Heart right ventricle (tissue), 16 donors: ENCODE measurements at regions not wholly inside any gene's neighbourhood (a gene's known extent, or its start where the extent isn't known, plus 50 kb on each side); places are given as distances from the start of the nearest gene placed in this dataset.
"Not testable (repeated sequence)": the region's sequence is repeated elsewhere in the genome, so short reads cannot be mapped to it uniquely, and the experiment has no call there.

ENCODE experiments used
- ATAC-seq, 8 donors: fragments of 200-7000 bp; cut with Tn5 transposase; one replicate each; pipeline ENCODE4 v1.9.1; 2020; ENCODE audit warnings: mild to moderate bottlenecking in 8 of 8, moderate library complexity in 8 of 8, moderate number of reproducible peaks in 1 of 8
- DNase-seq, 2 donors: peaks; one replicate each; pipeline ENCODE4 v3.0.0-alpha.2; 2020
- H3K27ac ChIP-seq, 10 donors: fragments of 200-600 bp; sonication (generic) in 2 of 10; one replicate each; pipeline versions ENCODE4 v1.5.0 to v1.8.0; 2020 to 2022; ENCODE audit warnings: mild to moderate bottlenecking in 3 of 10
- H3K27me3 ChIP-seq, 7 donors: fragments of 200-600 bp; one replicate each; pipeline ENCODE4 v1.8.0; 2021 to 2022; ENCODE audit warnings: mild to moderate bottlenecking in 2 of 7
- H3K36me3 ChIP-seq, 9 donors: fragments of 200-600 bp; sonication (generic) in 1 of 9; one replicate each; pipeline versions ENCODE4 v1.5.0 to v1.8.0; 2020 to 2022; ENCODE audit warnings: mild to moderate bottlenecking in 2 of 9
- H3K4me1 ChIP-seq, 9 donors: fragments of 200-600 bp; sonication (generic) in 1 of 9; one replicate each; pipeline versions ENCODE4 v1.5.0 to v1.8.0; 2020 to 2022; ENCODE audit warnings: mild to moderate bottlenecking in 4 of 9
- H3K4me3 ChIP-seq, 10 donors: fragments of 200-600 bp; sonication (generic) in 2 of 10; one replicate each; pipeline versions ENCODE4 v1.5.0 to v1.8.0; 2020 to 2022; ENCODE audit warnings: mild to moderate bottlenecking in 7 of 10, moderate library complexity in 2 of 10
- H3K9me3 ChIP-seq, 11 donors: fragments of 200-600 bp in 10 of 11; sonication (generic) in 2 of 11; one replicate each; pipeline versions ENCODE4 v1.5.0 to v1.8.0; 2013 to 2022; ENCODE audit warnings: mild to moderate bottlenecking in 2 of 11, control low read depth in 1 of 11, moderate library complexity in 1 of 11
- CTCF ChIP-seq, 9 donors: fragments of 200-600 bp; sonication (generic) in 2 of 9; IDR thresholded peaks; one replicate each; pipeline versions ENCODE4 v1.5.0 to v1.8.0; 2021 to 2022; ENCODE audit warnings: antibody characterized with exemption in 9 of 9, mild to moderate bottlenecking in 5 of 9, moderate library complexity in 1 of 9
- WGBS, 2 donors: extraction: QIAGEN DNeasy Blood & Tissue Kit; methylation state at CpG; one replicate each; pipeline ENCODE4 v1.1.7; 2013; ENCODE audit warnings: inconsistent platforms in 1 of 2; 5-methylcytosine and 5-hydroxymethylcytosine counted together
- intact Hi-C, 10 donors: fragments of 100-400 bp; cut with DNase I; formaldehyde crosslinking; loops; one replicate each; pipeline versions ENCODE4 v1.11.1 to v1.14.2; 2022
- donor health status: Arrhythmogenic right ventricular cardiomyopathy.
- donor health status: ischemic (EF 13 %, LVEDD 7.1; RV severe dilation, severe dysfunction).
- donor health status: healthy with polysubstance abuse.
- donor health status: DM: no; HTN: yes; CAD: no.
- donor health status: DM: no; HTN: no; CAD: no.
- donor health status: ischemic (EF 25% LVEDD 6.9; RV normal size, moderate dysfunction).
- donor health status: ischemic (EF 25% LVEDD 5.7; RV mildly dilated, moderate dysfunction).
- donor health status: healthy.
- donor health status: DM: yes; HTN: yes; CAD: no.
- donor health status: Ischemic cardiomyopathy.
- donor health status: ischemic (EF 35%, LVEDD 5.7; RV mildly dilated, moderate dysfunction).
- donor health status: nonischemic (EF 11% LVEDD 7.7; RV severe dilation, severe dysfunction).
- donor health status: DM: yes; HTN: yes; CAD: no.
- donor health status: PGD.
- donor health status: ischemic (EF 29% LVEDD 5.4; RV normal size, mild dysfunction).
- donor health status: nonischemic (EF 23%, LVEDD 6.1; RV moderate dilation, normal function).

GRCh38 chr2:7868836-7869235 lies 813.0 kb upstream of the ID2 start:
- Histone ChIP-seq H3K9me3 (peaks cover 0 to 3% (median 0%) of the 10 kb centered on the region in 11 donors), H3K36me3 (no peaks in the 10 kb centered on the region), H3K4me3 (no peak overlapping the region), H3K27ac (no peak overlapping the region), H3K4me1 (peaks cover 0 to 10% (median 0%) of the 10 kb centered on the region in 9 donors), H3K27me3 (no peaks in the 10 kb centered on the region)
- ATAC-seq (no peak), DNase-seq (no peak)
- no peak for TF ChIP-seq CTCF (IDR thresholded peaks at IDR 0.05)
- WGBS, 2 donors, result 57 to 73% methylated on average over 6 of the region's 6 CpGs
- intact Hi-C loops, result no loop called here

GRCh38 chr2:7876445-7876844 lies 805.4 kb upstream of the ID2 start:
- H3K4me3 ChIP-seq, DNase-seq, ATAC-seq, intact Hi-C loops, H3K9me3 ChIP-seq, H3K36me3 ChIP-seq, H3K27me3 ChIP-seq, H3K27ac ChIP-seq, H3K4me1 ChIP-seq: not testable (repeated sequence)
- WGBS, 2 donors, result 91 to 93% methylated on average over 6 to 8 of the region's 8 CpGs

- 93 to 96% methylated on average over 11 to 12 of the region's 12 CpGs for WGBS, 2 donors
- H3K4me3 ChIP-seq, H3K27ac ChIP-seq, H3K9me3 ChIP-seq, H3K27me3 ChIP-seq, DNase-seq, intact Hi-C loops, ATAC-seq, H3K4me1 ChIP-seq, H3K36me3 ChIP-seq: not testable (repeated sequence)
Measured at GRCh38 chr2:7878266-7878665, 803.6 kb upstream of the ID2 start.

GRCh38 chr2:7878786-7879482 lies 802.9 kb upstream of the ID2 start:
- ATAC-seq (no peak), DNase-seq (no peak)
- TF ChIP-seq CTCF (IDR thresholded peaks at IDR 0.05), result no peak
- H3K27ac ChIP-seq, result no peak overlapping the region
- peaks cover 0 to 4% (median 0%) of the 10 kb centered on the region in 9 donors for H3K4me1 ChIP-seq
- no peak overlapping the region for H3K4me3 ChIP-seq
- H3K9me3 ChIP-seq, result no peaks in the 10 kb centered on the region
- peaks cover 0 to 9% (median 0%) of the 10 kb centered on the region in 7 donors for H3K27me3 ChIP-seq
- WGBS, 2 donors, result 63 to 64% methylated on average over 12 of the region's 12 CpGs
- intact Hi-C loops, result no loop called here
- H3K36me3 ChIP-seq, result no peaks in the 10 kb centered on the region

- peaks cover 0 to 9% (median 0%) of the 10 kb centered on the region in 7 donors for H3K27me3 ChIP-seq
- H3K9me3 ChIP-seq, result no peaks in the 10 kb centered on the region
- DNase-seq, result no peak
- TF ChIP-seq CTCF (IDR thresholded peaks at IDR 0.05), result no peak
- intact Hi-C loops, result no loop called here
- H3K27ac ChIP-seq, result no peak overlapping the region
- no peak for ATAC-seq
- H3K4me3 ChIP-seq, result no peak overlapping the region
- WGBS, 2 donors, result 90 to 91% methylated on average over 1 of the region's 1 CpG
- peaks cover 0 to 4% (median 0%) of the 10 kb centered on the region in 9 donors for H3K4me1 ChIP-seq
- H3K36me3 ChIP-seq, result no peaks in the 10 kb centered on the region
Measured at GRCh38 chr2:7879483-7879835, 802.4 kb upstream of the ID2 start.
